ENCODE measurements at regions not wholly inside any gene's neighbourhood (a gene's known extent, or its start where the extent isn't known, plus 50 kb on each side); places are given as distances from the start of the nearest gene placed in this dataset.
"Not testable (repeated sequence)": the region's sequence is repeated elsewhere in the genome, so short reads cannot be mapped to it uniquely, and the experiment has no call there.

- no peak for DNase-seq (ENCODE audit: low read depth in 3 of 3)
Measured at GRCh38 chr2:56969513-56969912, 785.7 kb downstream of the CCDC85A start.

GRCh38 chr2:56971383-56971974, 787.7 kb downstream of the CCDC85A start:
- no peak for DNase-seq (ENCODE audit: low read depth in 3 of 3)

- no peak for DNase-seq (ENCODE audit: low read depth in 3 of 3)
Measured at GRCh38 chr2:56981554-56981953, 797.8 kb downstream of the CCDC85A start.

GRCh38 chr2:56985609-56986008, 801.8 kb downstream of the CCDC85A start:
- DNase-seq (ENCODE audit: low read depth in 3 of 3) = no peak

GRCh38 chr2:57022496-57022895, 838.7 kb downstream of the CCDC85A start:
- DNase-seq (ENCODE audit: low read depth in 3 of 3) = no peak

- no peak for DNase-seq (ENCODE audit: low read depth in 3 of 3)
Measured at GRCh38 chr2:57044931-57045635, 861.3 kb downstream of the CCDC85A start.

GRCh38 chr2:57049273-57049672, 865.5 kb downstream of the CCDC85A start:
- no peak for DNase-seq (ENCODE audit: low read depth in 3 of 3)

- DNase-seq (ENCODE audit: low read depth in 3 of 3) = no peak
Measured at GRCh38 chr2:57050007-57050406, 866.2 kb downstream of the CCDC85A start.

GRCh38 chr2:57066301-57066700, 882.5 kb downstream of the CCDC85A start:
- not testable (repeated sequence) for DNase-seq (ENCODE audit: low read depth in 3 of 3)

- DNase-seq (ENCODE audit: low read depth in 3 of 3) = no peak
Measured at GRCh38 chr2:57075226-57075625, 891.4 kb downstream of the CCDC85A start.

- DNase-seq (ENCODE audit: low read depth in 3 of 3) = no peak
Measured at GRCh38 chr2:57080035-57080434, 896.2 kb downstream of the CCDC85A start.

GRCh38 chr2:57084697-57085281, 901.0 kb downstream of the CCDC85A start:
- no peak for DNase-seq (ENCODE audit: low read depth in 3 of 3)

- no peak for DNase-seq (ENCODE audit: low read depth in 3 of 3)
Measured at GRCh38 chr2:57093020-57093419, 909.2 kb downstream of the CCDC85A start.

GRCh38 chr2:57097855-57098254, 914.1 kb downstream of the CCDC85A start:
- no peak for DNase-seq (ENCODE audit: low read depth in 3 of 3)

- no peak for DNase-seq (ENCODE audit: low read depth in 3 of 3)
Measured at GRCh38 chr2:57100436-57100835, 916.6 kb downstream of the CCDC85A start.

GRCh38 chr2:57105694-57106093, 921.9 kb downstream of the CCDC85A start:
- no peak for DNase-seq (ENCODE audit: low read depth in 3 of 3)

GRCh38 chr2:57107353-57107752, 923.6 kb downstream of the CCDC85A start:
- no peak for DNase-seq (ENCODE audit: low read depth in 3 of 3)

- DNase-seq (ENCODE audit: low read depth in 3 of 3) = no peak
Measured at GRCh38 chr2:57111531-57111930, 927.7 kb downstream of the CCDC85A start.

- no peak for DNase-seq (ENCODE audit: low read depth in 3 of 3)
Measured at GRCh38 chr2:57119141-57119540, 927.5 kb upstream of the VRK2 start.

GRCh38 chr2:57126410-57126809, 920.2 kb upstream of the VRK2 start:
- DNase-seq (ENCODE audit: low read depth in 3 of 3) = no peak

- no peak for DNase-seq (ENCODE audit: low read depth in 3 of 3)
Measured at GRCh38 chr2:57139179-57139578, 907.4 kb upstream of the VRK2 start.

GRCh38 chr2:57141269-57141668, 905.3 kb upstream of the VRK2 start:
- no peak for DNase-seq (ENCODE audit: low read depth in 3 of 3)

GRCh38 chr2:57146951-57147350, 899.7 kb upstream of the VRK2 start:
- no peak for DNase-seq (ENCODE audit: low read depth in 3 of 3)

All from stimulated activated CD4-positive, alpha-beta T cell treated with anti-CD3 and anti-CD28 coated beads, TNF-alpha, amount 100 ng/mL, for 48 hours (primary cell).